ENCODE measurements at regions not wholly inside any gene's neighbourhood (a gene's known extent, or its start where the extent isn't known, plus 50 kb on each side); places are given as distances from the start of the nearest gene placed in this dataset.

DNA sequence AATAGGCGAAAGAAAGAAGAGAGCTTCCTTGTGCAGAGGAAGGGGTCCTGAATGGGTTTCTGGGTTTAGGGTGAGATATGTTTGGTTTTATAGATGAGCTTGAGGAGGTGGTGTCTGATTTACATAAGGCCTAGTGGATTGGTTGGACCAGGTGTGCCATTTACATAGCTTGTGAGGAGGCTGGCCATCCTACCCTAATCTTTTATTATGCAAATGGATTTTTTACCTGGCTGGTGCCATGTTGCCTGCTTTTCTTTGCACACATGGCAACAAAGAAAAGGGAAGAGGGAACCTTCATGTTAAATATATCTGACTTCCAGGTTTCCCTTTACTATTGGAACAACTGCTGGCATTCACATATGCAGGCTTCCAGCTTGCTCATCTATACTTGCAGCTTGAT is 585.3 kb downstream of the PTPRU start:
- Histone ChIP-seq H3K4me3 (no peak overlapping the region), H3K36me3 (ENCODE audit: control insufficient read depth in 4 of 4, insufficient read depth in 4 of 4, low read length in 4 of 4) (no peaks in the 10 kb centered on the region)
- DNase-seq: no peak

DNA sequence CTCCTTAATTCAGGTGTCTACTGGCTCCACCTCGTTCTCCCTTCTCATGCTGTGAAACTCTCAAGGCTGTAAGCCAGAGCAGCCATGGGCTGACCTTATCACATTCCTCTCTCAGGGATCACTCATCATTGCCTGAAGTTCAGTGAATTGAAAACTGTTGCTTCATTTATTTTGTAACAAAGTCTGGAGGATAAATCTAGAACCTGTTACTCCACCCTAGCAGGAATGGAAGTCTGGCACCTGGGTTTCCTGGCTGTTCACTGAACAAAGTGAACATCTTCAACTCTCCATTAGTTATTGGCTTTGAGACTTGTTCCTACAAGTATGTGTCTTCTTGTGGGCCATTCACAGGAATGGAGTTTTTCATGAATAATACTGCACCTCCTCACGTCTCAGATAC is 584.1 kb downstream of the PTPRU start:
- no peak overlapping the region for H3K27ac ChIP-seq (ENCODE audit: low read depth in 1 of 2, low read length in 1 of 2)

More for the DNA sequence above, 585.3 kb downstream of the PTPRU start:
- no peaks in the 10 kb centered on the region for H3K27me3 ChIP-seq (ENCODE audit: control insufficient read depth in 3 of 3, insufficient read depth in 3 of 3, low read length in 2 of 3)
- no peak for ATAC-seq (ENCODE audit: insufficient read depth, low FRiP score)
- H3K4me1 ChIP-seq (ENCODE audit: control insufficient read depth in 5 of 5, insufficient read depth in 5 of 5, low read length in 5 of 5): no peaks in the 10 kb centered on the region
- H3K9me3 ChIP-seq (ENCODE audit: control insufficient read depth in 4 of 4, insufficient read depth in 3 of 4, low read length in 3 of 4): peaks cover 0 to 3% (median 0%) of the 10 kb centered on the region in 4 donors
- H3K27ac ChIP-seq (ENCODE audit: low read depth in 1 of 2, low read length in 1 of 2): no peak overlapping the region
- WGBS, 2 donors: 89 to 96% methylated on average over 1 of the region's 1 CpG
- TF ChIP-seq, protein P1, sequence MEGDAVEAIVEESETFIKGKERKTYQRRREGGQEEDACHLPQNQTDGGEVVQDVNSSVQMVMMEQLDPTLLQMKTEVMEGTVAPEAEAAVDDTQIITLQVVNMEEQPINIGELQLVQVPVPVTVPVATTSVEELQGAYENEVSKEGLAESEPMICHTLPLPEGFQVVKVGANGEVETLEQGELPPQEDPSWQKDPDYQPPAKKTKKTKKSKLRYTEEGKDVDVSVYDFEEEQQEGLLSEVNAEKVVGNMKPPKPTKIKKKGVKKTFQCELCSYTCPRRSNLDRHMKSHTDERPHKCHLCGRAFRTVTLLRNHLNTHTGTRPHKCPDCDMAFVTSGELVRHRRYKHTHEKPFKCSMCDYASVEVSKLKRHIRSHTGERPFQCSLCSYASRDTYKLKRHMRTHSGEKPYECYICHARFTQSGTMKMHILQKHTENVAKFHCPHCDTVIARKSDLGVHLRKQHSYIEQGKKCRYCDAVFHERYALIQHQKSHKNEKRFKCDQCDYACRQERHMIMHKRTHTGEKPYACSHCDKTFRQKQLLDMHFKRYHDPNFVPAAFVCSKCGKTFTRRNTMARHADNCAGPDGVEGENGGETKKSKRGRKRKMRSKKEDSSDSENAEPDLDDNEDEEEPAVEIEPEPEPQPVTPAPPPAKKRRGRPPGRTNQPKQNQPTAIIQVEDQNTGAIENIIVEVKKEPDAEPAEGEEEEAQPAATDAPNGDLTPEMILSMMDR (IDR thresholded peaks at IDR 0.05; ENCODE audit: control extremely low read depth, extremely low read depth): no peak
- H3K9ac ChIP-seq (ENCODE audit: insufficient read depth in 1 of 2, low read length in 2 of 2): no peak overlapping the region

DNA sequence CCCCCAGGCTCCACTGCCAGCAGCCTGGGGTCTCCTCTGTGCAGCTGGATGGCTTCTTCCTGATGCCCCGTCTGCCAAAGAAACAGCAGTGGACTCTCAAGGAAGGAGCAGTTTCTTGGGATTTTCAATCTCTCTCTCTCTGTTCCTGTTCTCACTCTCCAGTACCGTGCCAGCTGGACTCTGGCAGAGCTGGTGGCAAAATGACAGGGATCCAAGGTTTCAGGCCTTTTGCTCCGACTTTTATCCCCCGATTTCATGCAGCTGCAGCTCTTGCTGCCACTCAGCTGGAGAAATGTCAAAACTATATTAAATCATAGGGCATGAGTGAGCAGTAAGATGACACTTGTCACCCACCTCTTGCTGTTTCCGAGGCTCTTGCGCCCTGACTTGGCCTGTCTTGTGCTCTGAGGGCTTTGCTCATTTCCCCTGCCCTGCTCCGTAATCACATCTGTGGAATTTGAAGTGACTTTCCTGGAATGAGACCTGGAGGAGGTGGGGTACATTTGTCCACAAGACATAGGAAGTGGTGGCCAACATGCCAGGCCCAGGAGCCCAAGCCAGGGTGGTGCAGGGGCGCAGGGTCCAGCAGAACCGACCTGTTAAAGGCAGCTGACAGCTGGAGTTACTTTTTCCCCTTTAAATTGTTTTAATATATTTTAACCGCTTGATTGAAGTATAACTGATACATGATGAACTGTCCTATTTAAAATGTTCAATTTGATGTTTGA is 576.2 kb downstream of the PTPRU start:
- peaks cover 0 to 7% (median 0%) of the 10 kb centered on the region in 5 donors for H3K4me1 ChIP-seq (ENCODE audit: control insufficient read depth in 5 of 5, insufficient read depth in 5 of 5, low read length in 5 of 5)
- 53 to 65% methylated on average over 10 of the region's 10 CpGs for WGBS, 2 donors
- H3K27ac ChIP-seq (ENCODE audit: low read depth in 1 of 2, low read length in 1 of 2): no peak overlapping the region
- TF ChIP-seq, protein P1 (IDR thresholded peaks at IDR 0.05; ENCODE audit: control extremely low read depth, extremely low read depth): no peak
- no peaks in the 10 kb centered on the region for H3K36me3 ChIP-seq (ENCODE audit: control insufficient read depth in 4 of 4, insufficient read depth in 4 of 4, low read length in 4 of 4)
- DNase-seq (no peak), ATAC-seq (ENCODE audit: insufficient read depth, low FRiP score) (no peak)
- H3K4me3 ChIP-seq: no peak overlapping the region
- no peaks in the 10 kb centered on the region for H3K27me3 ChIP-seq (ENCODE audit: control insufficient read depth in 3 of 3, insufficient read depth in 3 of 3, low read length in 2 of 3)
- no peaks in the 10 kb centered on the region for H3K9me3 ChIP-seq (ENCODE audit: control insufficient read depth in 4 of 4, insufficient read depth in 3 of 4, low read length in 3 of 4)
- H3K9ac ChIP-seq (ENCODE audit: insufficient read depth in 1 of 2, low read length in 2 of 2): no peak overlapping the region

More for the DNA sequence above, 584.1 kb downstream of the PTPRU start:
- 58 to 83% methylated on average over 2 of the region's 2 CpGs for WGBS, 2 donors
- no peak for ATAC-seq (ENCODE audit: insufficient read depth, low FRiP score)
- TF ChIP-seq, protein P1 (IDR thresholded peaks at IDR 0.05; ENCODE audit: control extremely low read depth, extremely low read depth): no peak
- H3K36me3 ChIP-seq (ENCODE audit: control insufficient read depth in 4 of 4, insufficient read depth in 4 of 4, low read length in 4 of 4): no peaks in the 10 kb centered on the region
- H3K9ac ChIP-seq (ENCODE audit: insufficient read depth in 1 of 2, low read length in 2 of 2): no peak overlapping the region
- no peaks in the 10 kb centered on the region for H3K9me3 ChIP-seq (ENCODE audit: control insufficient read depth in 4 of 4, insufficient read depth in 3 of 4, low read length in 3 of 4)
- H3K4me3 ChIP-seq: no peak overlapping the region
- no peak for DNase-seq
- H3K27me3 ChIP-seq (ENCODE audit: control insufficient read depth in 3 of 3, insufficient read depth in 3 of 3, low read length in 2 of 3): no peaks in the 10 kb centered on the region
- H3K4me1 ChIP-seq (ENCODE audit: control insufficient read depth in 5 of 5, insufficient read depth in 5 of 5, low read length in 5 of 5): no peaks in the 10 kb centered on the region
